Esophagus squamous epithelium (tissue), 5 donors: ENCODE measurements at regions not wholly inside any gene's neighbourhood (a gene's known extent, or its start where the extent isn't known, plus 50 kb on each side); places are given as distances from the start of the nearest gene placed in this dataset.

Experiments
- DNase-seq: peaks from one replicate; lab custom pipeline; 2025; lab: John Stamatoyannopoulos, UW
- H3K27ac ChIP-seq, 4 donors: fragments of 200-600 bp; sonication (generic); one replicate each; pipeline ENCODE4 v1.5.1; 2016 to 2019; ENCODE audit warnings: mild to moderate bottlenecking in 1 of 4
- H3K27me3 ChIP-seq, 4 donors: fragments of 200-600 bp; sonication (generic); 1 replicate in 3 of 4; 2 replicates in 1 of 4; pipeline versions ENCODE4 v1.5.1 to v1.6.0; 2017 to 2021; ENCODE audit warnings: antibody characterized with exemption in 1 of 4
- H3K36me3 ChIP-seq, 3 donors: fragments of 200-600 bp; sonication (generic); one replicate each; pipeline ENCODE4 v1.5.1; 2016 to 2019
- H3K4me1 ChIP-seq, 3 donors: fragments of 200-600 bp; sonication (generic); one replicate each; pipeline ENCODE4 v1.5.1; 2017 to 2019
- H3K4me3 ChIP-seq, 4 donors: fragments of 200-600 bp; sonication (generic); 1 replicate in 3 of 4; 2 replicates in 1 of 4; pipeline ENCODE4 v1.5.1; 2016 to 2019; ENCODE audit warnings: mild to moderate bottlenecking in 2 of 4, moderate library complexity in 1 of 4
- H3K9me3 ChIP-seq, 3 donors: fragments of 200-600 bp; sonication (generic); one replicate each; pipeline ENCODE4 v1.5.1; 2016 to 2019
- POLR2A ChIP-seq, 4 donors: fragments of 450-650 bp; IDR thresholded peaks; one replicate each; pipeline ENCODE4 v1.6.1; 2017; ENCODE audit warnings: antibody characterized with exemption in 4 of 4, mild to moderate bottlenecking in 4 of 4, moderate library complexity in 3 of 4
- WGBS, 2 donors: methylation state at CpG; one replicate each; pipeline ENCODE4 v1.1.5; 2018; 5-methylcytosine and 5-hydroxymethylcytosine counted together
- intact Hi-C: fragments of 100-400 bp; cut with DNase I; formaldehyde crosslinking; loops from one replicate; pipeline ENCODE4 v1.15.0; 2022
- TF ChIP-seq, protein P1 (sequence below), 6 experiments: fragments of 450-650 bp in 4 of 6; fragments of 200-600 bp in 2 of 6; sonication (generic) in 2 of 6; IDR thresholded peaks; one replicate each; pipeline ENCODE4 v1.5.1; 2016 to 2019; ENCODE audit warnings: antibody characterized with exemption in 6 of 6, mild to moderate bottlenecking in 4 of 6, moderate library complexity in 4 of 6
- donor health status: DM: yes; HTN: yes; CAD: no.

DNA sequence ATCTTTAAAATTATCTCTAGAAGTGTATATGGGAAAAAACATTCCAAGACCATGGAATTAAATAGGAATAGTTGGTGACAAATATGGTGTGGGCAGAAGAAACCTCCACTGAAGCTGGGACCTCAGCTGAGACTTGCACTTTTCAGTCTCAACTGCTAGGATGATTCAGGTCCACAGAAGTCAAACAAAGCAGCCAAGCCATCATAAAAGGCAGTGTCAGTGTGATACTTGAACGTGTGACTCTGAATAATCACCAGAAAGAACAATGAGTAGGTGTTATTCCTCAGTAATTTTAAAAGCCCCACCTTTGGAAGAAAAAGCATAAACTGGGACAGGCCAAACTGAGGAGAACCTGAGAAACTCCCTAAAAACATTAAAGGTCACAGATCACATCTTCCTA, 90.7 kb downstream of the ZNF281 start:
- Histone ChIP-seq H3K27ac (no peak overlapping the region), H3K27me3 (peaks cover 0 to 16% (median 0%) of the 10 kb centered on the region in 4 donors), H3K4me3 (no peak overlapping the region), H3K36me3 (no peaks in the 10 kb centered on the region), H3K9me3 (no peaks in the 10 kb centered on the region), H3K4me1 (peaks cover 0 to 7% (median 0%) of the 10 kb centered on the region in 3 donors)
- no peak for DNase-seq
- no peak for TF ChIP-seq POLR2A (IDR thresholded peaks at IDR 0.05)
- TF ChIP-seq, protein P1, sequence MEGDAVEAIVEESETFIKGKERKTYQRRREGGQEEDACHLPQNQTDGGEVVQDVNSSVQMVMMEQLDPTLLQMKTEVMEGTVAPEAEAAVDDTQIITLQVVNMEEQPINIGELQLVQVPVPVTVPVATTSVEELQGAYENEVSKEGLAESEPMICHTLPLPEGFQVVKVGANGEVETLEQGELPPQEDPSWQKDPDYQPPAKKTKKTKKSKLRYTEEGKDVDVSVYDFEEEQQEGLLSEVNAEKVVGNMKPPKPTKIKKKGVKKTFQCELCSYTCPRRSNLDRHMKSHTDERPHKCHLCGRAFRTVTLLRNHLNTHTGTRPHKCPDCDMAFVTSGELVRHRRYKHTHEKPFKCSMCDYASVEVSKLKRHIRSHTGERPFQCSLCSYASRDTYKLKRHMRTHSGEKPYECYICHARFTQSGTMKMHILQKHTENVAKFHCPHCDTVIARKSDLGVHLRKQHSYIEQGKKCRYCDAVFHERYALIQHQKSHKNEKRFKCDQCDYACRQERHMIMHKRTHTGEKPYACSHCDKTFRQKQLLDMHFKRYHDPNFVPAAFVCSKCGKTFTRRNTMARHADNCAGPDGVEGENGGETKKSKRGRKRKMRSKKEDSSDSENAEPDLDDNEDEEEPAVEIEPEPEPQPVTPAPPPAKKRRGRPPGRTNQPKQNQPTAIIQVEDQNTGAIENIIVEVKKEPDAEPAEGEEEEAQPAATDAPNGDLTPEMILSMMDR (IDR thresholded peaks at IDR 0.05), result no peak
- intact Hi-C loops, result no loop called here
- 46 to 47% methylated on average over 1 of the region's 1 CpG for WGBS, 2 donors

DNA sequence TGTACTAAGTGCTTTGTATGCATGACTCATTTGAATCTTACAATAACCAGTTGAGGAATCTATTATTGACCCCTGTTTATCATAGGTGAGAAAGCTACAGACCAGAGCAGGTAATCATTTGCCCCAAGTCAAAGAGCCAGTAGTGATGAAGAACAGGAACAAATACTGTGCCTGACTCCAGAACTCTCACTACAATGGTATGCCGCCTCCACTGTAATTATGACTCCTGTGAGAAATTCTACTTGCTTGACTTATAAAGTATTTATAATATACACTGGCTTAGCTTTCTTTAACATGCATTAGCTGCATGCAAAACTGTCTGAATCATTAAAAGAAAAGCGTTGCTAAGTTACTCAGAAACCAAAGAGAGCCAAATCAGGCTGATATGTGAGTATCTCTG, 92.6 kb downstream of the ZNF281 start:
- H3K4me3 ChIP-seq, result no peak overlapping the region
- H3K27me3 ChIP-seq, result peaks cover 0 to 22% (median 0%) of the 10 kb centered on the region in 4 donors
- intact Hi-C loops, result no loop called here
- no peaks in the 10 kb centered on the region for H3K36me3 ChIP-seq
- H3K9me3 ChIP-seq, result no peaks in the 10 kb centered on the region
- no peak overlapping the region for H3K27ac ChIP-seq
- WGBS, 2 donors, result 66 to 78% methylated on average over 2 of the region's 2 CpGs
- TF ChIP-seq, protein P1 (IDR thresholded peaks at IDR 0.05), result no peak
- TF ChIP-seq POLR2A (IDR thresholded peaks at IDR 0.05), result no peak
- DNase-seq, result no peak
- peaks cover 0 to 7% (median 0%) of the 10 kb centered on the region in 3 donors for H3K4me1 ChIP-seq

DNA sequence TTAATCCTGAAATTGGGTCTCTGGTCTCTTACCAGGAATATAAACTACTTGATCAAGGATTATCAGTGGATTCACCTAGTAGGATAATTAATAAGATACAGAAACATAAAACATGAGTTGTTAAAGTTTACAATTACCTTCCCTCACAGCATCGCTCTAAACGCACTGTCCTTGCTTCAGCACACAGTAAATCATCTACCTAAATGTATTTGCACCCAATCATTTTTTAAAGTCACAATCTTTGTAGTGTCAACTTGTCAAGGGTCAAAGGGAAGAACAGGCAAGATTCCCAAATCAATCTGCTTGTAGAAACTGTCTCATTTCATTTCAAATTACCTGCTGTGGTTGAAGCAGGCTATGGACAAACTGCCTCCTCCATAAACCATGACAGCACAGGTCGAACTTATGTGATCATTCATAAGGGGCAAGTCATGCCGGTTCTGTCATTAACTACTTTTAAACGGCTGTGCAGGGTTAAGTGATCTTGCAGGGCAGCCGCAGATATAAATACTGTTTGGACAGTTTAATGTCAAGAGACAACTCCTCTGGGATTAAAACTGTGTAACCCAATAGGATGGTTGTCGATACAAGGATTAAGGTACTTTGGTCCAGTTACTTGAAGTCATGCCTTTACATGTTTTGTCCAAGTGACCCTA, 93.6 kb downstream of the ZNF281 start:
- 59 to 70% methylated on average over 7 of the region's 7 CpGs for WGBS, 2 donors
- TF ChIP-seq, protein P1 (IDR thresholded peaks at IDR 0.05), result no peak
- TF ChIP-seq POLR2A (IDR thresholded peaks at IDR 0.05), result no peak

DNA sequence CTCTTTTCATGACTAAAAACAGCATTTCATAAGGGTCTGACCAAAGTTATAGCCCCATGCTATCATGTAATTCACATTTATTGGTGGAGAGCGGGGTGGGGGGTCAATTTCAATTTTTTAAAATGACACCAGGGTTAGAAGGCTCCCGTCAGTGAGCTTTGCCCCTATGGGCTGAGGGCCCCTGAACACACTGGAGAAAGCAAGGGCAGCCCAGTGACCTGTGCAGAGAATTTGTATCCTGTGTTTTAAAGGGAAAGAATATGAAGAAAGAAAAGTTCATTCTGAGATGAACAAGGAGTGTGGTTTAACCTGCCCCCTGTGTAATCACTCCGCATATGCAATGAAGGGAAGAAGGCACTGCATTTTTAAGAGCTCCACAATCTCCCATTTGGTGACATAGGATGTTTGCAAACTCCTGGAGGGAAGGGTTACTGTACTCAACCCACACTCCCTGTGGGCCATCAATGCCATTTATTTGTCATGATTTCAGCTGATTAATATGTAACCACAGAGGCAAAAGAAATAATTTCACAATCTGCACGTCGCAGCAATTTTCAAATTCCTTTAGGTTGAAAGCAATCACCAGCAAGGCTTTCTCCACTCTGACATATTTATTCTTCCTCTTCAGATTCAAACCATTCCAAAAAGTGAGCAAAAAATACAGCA, 95.6 kb downstream of the ZNF281 start:
- no peak overlapping the region for H3K27ac ChIP-seq
- H3K27me3 ChIP-seq, result peaks cover 0 to 22% (median 0%) of the 10 kb centered on the region in 4 donors
- no peaks in the 10 kb centered on the region for H3K36me3 ChIP-seq
- no peaks in the 10 kb centered on the region for H3K4me1 ChIP-seq
- TF ChIP-seq, protein P1 (IDR thresholded peaks at IDR 0.05), result no peak
- TF ChIP-seq POLR2A (IDR thresholded peaks at IDR 0.05), result no peak
- intact Hi-C loops, result no loop called here
- no peak overlapping the region for H3K4me3 ChIP-seq
- no peaks in the 10 kb centered on the region for H3K9me3 ChIP-seq
- 66 to 75% methylated on average over 5 of the region's 5 CpGs for WGBS, 2 donors
- no peak for DNase-seq

More for the DNA sequence above, 93.6 kb downstream of the ZNF281 start:
- Histone ChIP-seq H3K9me3 (no peaks in the 10 kb centered on the region), H3K4me1 (peaks cover 0 to 6% (median 0%) of the 10 kb centered on the region in 3 donors), H3K4me3 (no peak overlapping the region), H3K27me3 (peaks cover 0 to 22% (median 0%) of the 10 kb centered on the region in 4 donors), H3K36me3 (no peaks in the 10 kb centered on the region), H3K27ac (no peak overlapping the region)
- DNase-seq, result no peak
- intact Hi-C loops, result no loop called here

DNA sequence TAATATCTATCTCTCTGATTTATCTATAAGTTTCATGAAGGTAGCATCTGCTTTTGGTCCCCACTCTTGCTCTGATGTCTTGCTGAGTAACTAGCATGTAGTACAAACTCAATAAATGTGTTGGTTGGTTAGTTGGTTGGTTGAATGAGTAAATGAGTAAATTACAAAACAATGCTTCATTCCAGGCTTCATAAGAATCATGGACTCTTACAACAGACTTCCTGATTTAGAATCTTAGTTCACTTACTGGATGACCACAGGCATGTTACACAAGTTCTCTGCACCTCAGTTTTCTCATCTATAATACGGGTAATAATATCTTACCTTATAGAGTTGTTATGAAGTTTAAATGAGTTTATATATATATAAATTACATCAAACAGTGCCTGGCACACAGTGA, 98.6 kb downstream of the ZNF281 start:
- Histone ChIP-seq H3K4me3 (no peak overlapping the region), H3K4me1 (no peaks in the 10 kb centered on the region), H3K27me3 (peaks cover 0 to 14% (median 0%) of the 10 kb centered on the region in 4 donors), H3K36me3 (no peaks in the 10 kb centered on the region), H3K27ac (no peak overlapping the region), H3K9me3 (no peaks in the 10 kb centered on the region)
- DNase-seq, result no peak
- intact Hi-C loops, result no loop called here
- 78% methylated on average over 1 of the region's 1 CpG for WGBS, 2 donors
- TF ChIP-seq, protein P1 (IDR thresholded peaks at IDR 0.05), result no peak
- no peak for TF ChIP-seq POLR2A (IDR thresholded peaks at IDR 0.05)
